ENCODE measurements at regions not wholly inside any gene's neighbourhood (a gene's known extent, or its start where the extent isn't known, plus 50 kb on each side); places are given as distances from the start of the nearest gene placed in this dataset.

DNA sequence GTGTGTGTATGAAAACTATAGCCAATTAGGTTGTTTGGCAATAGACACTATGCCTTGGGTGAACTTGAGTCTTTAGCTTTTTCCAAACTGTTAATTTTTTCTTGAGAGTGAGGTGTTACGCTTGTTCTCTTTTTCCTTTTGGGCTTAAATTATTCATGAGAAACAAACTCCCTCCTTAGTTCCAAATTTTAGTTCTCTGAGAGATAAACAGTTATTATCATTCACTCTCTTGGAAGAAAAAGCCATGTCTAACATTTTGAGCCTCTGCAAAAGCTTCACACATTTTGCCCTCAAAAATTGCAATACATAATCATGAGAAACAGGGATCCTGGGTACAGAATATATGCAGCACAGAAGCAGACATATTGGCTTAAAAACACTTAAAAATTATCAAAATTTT, 1353.9 kb upstream of the MAP3K7 start:
- no peak for TF ChIP-seq POLR2A (IDR thresholded peaks at IDR 0.05; ENCODE audit: extremely low read depth, insufficient read length)
- TF ChIP-seq, protein P1, sequence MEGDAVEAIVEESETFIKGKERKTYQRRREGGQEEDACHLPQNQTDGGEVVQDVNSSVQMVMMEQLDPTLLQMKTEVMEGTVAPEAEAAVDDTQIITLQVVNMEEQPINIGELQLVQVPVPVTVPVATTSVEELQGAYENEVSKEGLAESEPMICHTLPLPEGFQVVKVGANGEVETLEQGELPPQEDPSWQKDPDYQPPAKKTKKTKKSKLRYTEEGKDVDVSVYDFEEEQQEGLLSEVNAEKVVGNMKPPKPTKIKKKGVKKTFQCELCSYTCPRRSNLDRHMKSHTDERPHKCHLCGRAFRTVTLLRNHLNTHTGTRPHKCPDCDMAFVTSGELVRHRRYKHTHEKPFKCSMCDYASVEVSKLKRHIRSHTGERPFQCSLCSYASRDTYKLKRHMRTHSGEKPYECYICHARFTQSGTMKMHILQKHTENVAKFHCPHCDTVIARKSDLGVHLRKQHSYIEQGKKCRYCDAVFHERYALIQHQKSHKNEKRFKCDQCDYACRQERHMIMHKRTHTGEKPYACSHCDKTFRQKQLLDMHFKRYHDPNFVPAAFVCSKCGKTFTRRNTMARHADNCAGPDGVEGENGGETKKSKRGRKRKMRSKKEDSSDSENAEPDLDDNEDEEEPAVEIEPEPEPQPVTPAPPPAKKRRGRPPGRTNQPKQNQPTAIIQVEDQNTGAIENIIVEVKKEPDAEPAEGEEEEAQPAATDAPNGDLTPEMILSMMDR (IDR thresholded peaks at IDR 0.05; ENCODE audit: low read depth, low read length): no peak
- TF ChIP-seq, protein P2, sequence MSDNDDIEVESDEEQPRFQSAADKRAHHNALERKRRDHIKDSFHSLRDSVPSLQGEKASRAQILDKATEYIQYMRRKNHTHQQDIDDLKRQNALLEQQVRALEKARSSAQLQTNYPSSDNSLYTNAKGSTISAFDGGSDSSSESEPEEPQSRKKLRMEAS (IDR thresholded peaks at IDR 0.05; ENCODE audit: low read depth, low read length): no peak
